ENCODE measurements at regions not wholly inside any gene's neighbourhood (a gene's known extent, or its start where the extent isn't known, plus 50 kb on each side); places are given as distances from the start of the nearest gene placed in this dataset.

- WGBS, 2 donors: 76 to 80% methylated on average over 4 of the region's 4 CpGs
- Histone ChIP-seq H3K4me1 (no peaks in the 10 kb centered on the region), H3K36me3 (ENCODE audit: low read depth, missing control alignments) (no peaks in the 10 kb centered on the region), H3K4me3 (no peak overlapping the region), H3K27ac (no peak overlapping the region), H3K9me3 (no peaks in the 10 kb centered on the region), H3K27me3 (no peaks in the 10 kb centered on the region)
- no peak for DNase-seq
- intact Hi-C loops (cut with DNase I; ENCODE audit: low total_unique reads): no loop called here
- TF ChIP-seq CTCF (IDR thresholded peaks at IDR 0.05) (no peak), POLR2A (IDR thresholded peaks at IDR 0.05) (no peak)
Measured at GRCh38 chr22:16651217-16651616, 58.6 kb upstream of the CCT8L2 start.

Small RNA genes lying in the stretch of these regions (small RNA-seq; reads per million reads assigned to genes)
- gene PARP4P3: 0.18 to 0.19 reads per million in 2 donors
